ENCODE measurements at regions not wholly inside any gene's neighbourhood (a gene's known extent, or its start where the extent isn't known, plus 50 kb on each side); places are given as distances from the start of the nearest gene placed in this dataset.

- FAIRE-seq = no peak
- H3K36me3 ChIP-seq = no peaks in the 10 kb centered on the region
- WGBS, 2 donors = 38 to 42% methylated on average over 6 of the region's 6 CpGs
Measured at GRCh38 chr5:4781299-4781698, 358.8 kb upstream of the ADAMTS16 start.

DNA sequence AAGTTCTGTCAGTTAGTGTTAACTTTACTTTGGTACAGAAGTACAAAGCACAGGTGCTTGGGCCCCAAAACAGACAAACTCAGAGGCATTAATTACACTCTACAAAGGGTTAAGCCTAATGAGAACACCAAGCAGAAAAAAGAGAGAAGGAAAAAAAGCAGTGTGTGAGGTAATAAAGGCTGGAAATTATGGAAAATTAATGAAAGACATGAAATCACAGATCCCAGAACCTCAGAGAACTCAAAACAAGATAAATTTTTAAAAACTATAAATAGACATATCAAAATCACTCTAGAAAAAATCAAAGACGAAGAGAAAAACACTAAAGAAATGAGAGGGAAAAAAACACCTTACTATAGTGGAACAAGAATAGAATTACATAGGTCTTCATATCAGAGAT, 354.2 kb upstream of the ADAMTS16 start:
- Histone ChIP-seq H3K36me3 (no peaks in the 10 kb centered on the region), H3K4me3 (no peak overlapping the region), H3K4me1 (no peaks in the 10 kb centered on the region), H3K27me3 (no peaks in the 10 kb centered on the region), H3K27ac (no peak overlapping the region), H3K9me3 (no peaks in the 10 kb centered on the region)
- TF ChIP-seq, protein P1, sequence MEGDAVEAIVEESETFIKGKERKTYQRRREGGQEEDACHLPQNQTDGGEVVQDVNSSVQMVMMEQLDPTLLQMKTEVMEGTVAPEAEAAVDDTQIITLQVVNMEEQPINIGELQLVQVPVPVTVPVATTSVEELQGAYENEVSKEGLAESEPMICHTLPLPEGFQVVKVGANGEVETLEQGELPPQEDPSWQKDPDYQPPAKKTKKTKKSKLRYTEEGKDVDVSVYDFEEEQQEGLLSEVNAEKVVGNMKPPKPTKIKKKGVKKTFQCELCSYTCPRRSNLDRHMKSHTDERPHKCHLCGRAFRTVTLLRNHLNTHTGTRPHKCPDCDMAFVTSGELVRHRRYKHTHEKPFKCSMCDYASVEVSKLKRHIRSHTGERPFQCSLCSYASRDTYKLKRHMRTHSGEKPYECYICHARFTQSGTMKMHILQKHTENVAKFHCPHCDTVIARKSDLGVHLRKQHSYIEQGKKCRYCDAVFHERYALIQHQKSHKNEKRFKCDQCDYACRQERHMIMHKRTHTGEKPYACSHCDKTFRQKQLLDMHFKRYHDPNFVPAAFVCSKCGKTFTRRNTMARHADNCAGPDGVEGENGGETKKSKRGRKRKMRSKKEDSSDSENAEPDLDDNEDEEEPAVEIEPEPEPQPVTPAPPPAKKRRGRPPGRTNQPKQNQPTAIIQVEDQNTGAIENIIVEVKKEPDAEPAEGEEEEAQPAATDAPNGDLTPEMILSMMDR (IDR thresholded peaks at IDR 0.05) = no peak
- DNase-seq (no peak), FAIRE-seq (no peak), ATAC-seq (no peak)
- intact Hi-C loops (cut with DNase I) = no loop called here
- WGBS, 2 donors = 16 to 22% methylated on average over 1 of the region's 1 CpG

More at GRCh38 chr5:4781299-4781698, 358.8 kb upstream of the ADAMTS16 start:
- DNase-seq (no peak), ATAC-seq (no peak)
- Histone ChIP-seq H3K4me1 (no peaks in the 10 kb centered on the region), H3K27me3 (no peaks in the 10 kb centered on the region), H3K9me3 (no peaks in the 10 kb centered on the region), H3K27ac (no peak overlapping the region), H3K4me3 (no peak overlapping the region)
- TF ChIP-seq, protein P1 (IDR thresholded peaks at IDR 0.05) = no peak
- intact Hi-C loops (cut with DNase I) = no loop called here

GRCh38 chr5:4797445-4797844, 342.7 kb upstream of the ADAMTS16 start:
- intact Hi-C loops (cut with DNase I) = no loop called here
- ATAC-seq (no peak), FAIRE-seq (no peak), DNase-seq (no peak)
- no peaks in the 10 kb centered on the region for H3K36me3 ChIP-seq
- WGBS, 2 donors = 46 to 59% methylated on average over 2 of the region's 2 CpGs
- H3K27ac ChIP-seq = no peak overlapping the region
- TF ChIP-seq, protein P1 (IDR thresholded peaks at IDR 0.05) = no peak
- no peaks in the 10 kb centered on the region for H3K4me1 ChIP-seq
- H3K9me3 ChIP-seq = no peaks in the 10 kb centered on the region
- H3K27me3 ChIP-seq = no peaks in the 10 kb centered on the region
- H3K4me3 ChIP-seq = no peak overlapping the region

DNA sequence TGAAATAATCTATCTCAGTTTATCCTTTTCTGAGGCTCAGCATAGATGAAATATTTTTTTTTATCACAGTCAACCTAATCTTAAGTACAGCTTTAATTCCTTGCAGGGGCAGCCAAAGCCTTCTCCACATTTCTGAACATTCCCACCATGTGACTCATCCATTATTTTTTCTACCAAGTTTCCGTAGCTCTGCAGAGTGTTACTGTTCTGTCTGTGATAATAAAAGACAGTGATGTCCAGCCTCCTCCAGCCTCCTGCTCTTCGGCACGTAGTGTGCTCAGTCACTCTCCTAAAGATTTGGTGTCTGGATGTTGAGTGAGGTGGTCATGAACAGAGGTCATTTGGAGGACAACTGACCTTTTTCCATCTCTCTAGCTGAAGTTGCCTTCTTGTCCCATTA, 338.1 kb upstream of the ADAMTS16 start:
- FAIRE-seq (no peak), DNase-seq (no peak), ATAC-seq (no peak)
- Histone ChIP-seq H3K27me3 (no peaks in the 10 kb centered on the region), H3K9me3 (no peaks in the 10 kb centered on the region), H3K4me3 (no peak overlapping the region), H3K27ac (no peak overlapping the region), H3K36me3 (no peaks in the 10 kb centered on the region), H3K4me1 (no peaks in the 10 kb centered on the region)
- TF ChIP-seq, protein P1 (IDR thresholded peaks at IDR 0.05) = no peak
- 52 to 63% methylated on average over 3 of the region's 3 CpGs for WGBS, 2 donors
- intact Hi-C loops (cut with DNase I) = no loop called here

- DNase-seq = no peak
- TF ChIP-seq, protein P1 (IDR thresholded peaks at IDR 0.05) = no peak
- 49 to 51% methylated on average over 12 of the region's 12 CpGs for WGBS, 2 donors
- Histone ChIP-seq H3K9me3 (no peaks in the 10 kb centered on the region), H3K4me1 (no peaks in the 10 kb centered on the region), H3K27me3 (no peaks in the 10 kb centered on the region), H3K27ac (no peak overlapping the region), H3K4me3 (no peak overlapping the region), H3K36me3 (no peaks in the 10 kb centered on the region)
- FAIRE-seq = no peak
- ATAC-seq = no peak
- intact Hi-C loops (cut with DNase I) = no loop called here
Measured at GRCh38 chr5:4804691-4805360, 335.3 kb upstream of the ADAMTS16 start.

All from pancreas (tissue), 10 donors.